ENCODE measurements at regions not wholly inside any gene's neighbourhood (a gene's known extent, or its start where the extent isn't known, plus 50 kb on each side); places are given as distances from the start of the nearest gene placed in this dataset.
"Not testable (repeated sequence)": the region's sequence is repeated elsewhere in the genome, so short reads cannot be mapped to it uniquely, and the experiment has no call there.

GRCh38 chr17:55932973-55933372 is 182.1 kb downstream of the PCTP start:
- DNase-seq = no peak
- no peak for TF ChIP-seq GATA1 (IDR thresholded peaks at IDR 0.05; ENCODE audit: low read depth, low read length)
- TF ChIP-seq POLR2A (IDR thresholded peaks at IDR 0.05; ENCODE audit: low read length) = no peak

- DNase-seq = not testable (repeated sequence)
These were observed 188.4 kb downstream of the PCTP start for GRCh38 chr17:55939181-55939810.

- DNase-seq = no peak
- TF ChIP-seq POLR2A (IDR thresholded peaks at IDR 0.05; ENCODE audit: low read length) (no peak), GATA1 (IDR thresholded peaks at IDR 0.05; ENCODE audit: low read depth, low read length) (no peak)
These were observed 193.5 kb upstream of the ANKFN1 start for GRCh38 chr17:55959756-55960155.

GRCh38 chr17:55961386-55961785 is 191.9 kb upstream of the ANKFN1 start:
- DNase-seq = no peak
- TF ChIP-seq GATA1 (IDR thresholded peaks at IDR 0.05; ENCODE audit: low read depth, low read length) = no peak
- TF ChIP-seq POLR2A (IDR thresholded peaks at IDR 0.05; ENCODE audit: low read length) = no peak

GRCh38 chr17:55962951-55963401 is 190.3 kb upstream of the ANKFN1 start:
- TF ChIP-seq POLR2A (IDR thresholded peaks at IDR 0.05; ENCODE audit: low read length) (no peak), GATA1 (IDR thresholded peaks at IDR 0.05; ENCODE audit: low read depth, low read length) (no peak)
- DNase-seq = no peak

- no peak for DNase-seq
- TF ChIP-seq POLR2A (IDR thresholded peaks at IDR 0.05; ENCODE audit: low read length) (no peak), GATA1 (IDR thresholded peaks at IDR 0.05; ENCODE audit: low read depth, low read length) (no peak)
These were observed 189.1 kb upstream of the ANKFN1 start for GRCh38 chr17:55964191-55964590.

GRCh38 chr17:55965051-55965450 is 188.2 kb upstream of the ANKFN1 start:
- TF ChIP-seq POLR2A (IDR thresholded peaks at IDR 0.05; ENCODE audit: low read length) (no peak), GATA1 (IDR thresholded peaks at IDR 0.05; ENCODE audit: low read depth, low read length) (no peak)
- no peak for DNase-seq

- TF ChIP-seq GATA1 (IDR thresholded peaks at IDR 0.05; ENCODE audit: low read depth, low read length) = no peak
- TF ChIP-seq POLR2A (IDR thresholded peaks at IDR 0.05; ENCODE audit: low read length) = no peak
- DNase-seq = no peak
These were observed 183.5 kb upstream of the ANKFN1 start for GRCh38 chr17:55969562-55970324.

- TF ChIP-seq POLR2A (IDR thresholded peaks at IDR 0.05; ENCODE audit: low read length) (no peak), GATA1 (IDR thresholded peaks at IDR 0.05; ENCODE audit: low read depth, low read length) (no peak)
- no peak for DNase-seq
These were observed 174.7 kb upstream of the ANKFN1 start for GRCh38 chr17:55978578-55978977.

GRCh38 chr17:55983096-55983495 is 170.2 kb upstream of the ANKFN1 start:
- no peak for DNase-seq
- no peak for TF ChIP-seq GATA1 (IDR thresholded peaks at IDR 0.05; ENCODE audit: low read depth, low read length)
- no peak for TF ChIP-seq POLR2A (IDR thresholded peaks at IDR 0.05; ENCODE audit: low read length)

GRCh38 chr17:55986817-55987216 is 166.5 kb upstream of the ANKFN1 start:
- no peak for DNase-seq
- TF ChIP-seq POLR2A (IDR thresholded peaks at IDR 0.05; ENCODE audit: low read length) (no peak), GATA1 (IDR thresholded peaks at IDR 0.05; ENCODE audit: low read depth, low read length) (no peak)

GRCh38 chr17:55988861-55989260 is 164.4 kb upstream of the ANKFN1 start:
- TF ChIP-seq POLR2A (IDR thresholded peaks at IDR 0.05; ENCODE audit: low read length) (no peak), GATA1 (IDR thresholded peaks at IDR 0.05; ENCODE audit: low read depth, low read length) (no peak)
- DNase-seq = no peak

- TF ChIP-seq GATA1 (IDR thresholded peaks at IDR 0.05; ENCODE audit: low read depth, low read length) = no peak
- no peak for TF ChIP-seq POLR2A (IDR thresholded peaks at IDR 0.05; ENCODE audit: low read length)
- no peak for DNase-seq
These were observed 162.8 kb upstream of the ANKFN1 start for GRCh38 chr17:55990332-55991006.

GRCh38 chr17:55996826-55997225 is 156.4 kb upstream of the ANKFN1 start:
- DNase-seq = no peak
- TF ChIP-seq POLR2A (IDR thresholded peaks at IDR 0.05; ENCODE audit: low read length) = no peak

GRCh38 chr17:56000411-56000810 is 152.9 kb upstream of the ANKFN1 start:
- no peak for DNase-seq
- no peak for TF ChIP-seq GATA1 (IDR thresholded peaks at IDR 0.05; ENCODE audit: low read depth, low read length)

GRCh38 chr17:56002656-56003055 is 150.6 kb upstream of the ANKFN1 start:
- not testable (repeated sequence) for DNase-seq

Measured in erythroblast (primary cell).